ENCODE measurements at regions not wholly inside any gene's neighbourhood (a gene's known extent, or its start where the extent isn't known, plus 50 kb on each side); places are given as distances from the start of the nearest gene placed in this dataset.
"Not testable (repeated sequence)": the region's sequence is repeated elsewhere in the genome, so short reads cannot be mapped to it uniquely, and the experiment has no call there.

- TF ChIP-seq CTCF, EP300, POLR2AphosphoS5 (IDR thresholded peaks at IDR 0.05): not testable (repeated sequence)
These were observed 249.4 kb downstream of the RPL10L start for GRCh38 chr14:46402001-46402690.
